GM18870 (cell line): ENCODE measurements at regions not wholly inside any gene's neighbourhood (a gene's known extent, or its start where the extent isn't known, plus 50 kb on each side); places are given as distances from the start of the nearest gene placed in this dataset.

Experiments used
- ATAC-seq: cut with Tn5 transposase; IDR thresholded peaks from one replicate; pipeline ENCODE4 v1.9.1; 2021; ENCODE audit warnings: moderate library complexity; ENCODE audit not compliant: unreplicated experiment

- ATAC-seq: no peak
Observed at GRCh38 chr6:126419901-126420300, 80.0 kb downstream of the CENPW start.

- no peak for ATAC-seq
Observed at GRCh38 chr6:126422912-126423311, 83.0 kb downstream of the CENPW start.

GRCh38 chr6:126427713-126428112 is 87.8 kb downstream of the CENPW start:
- ATAC-seq: no peak

- no peak for ATAC-seq
Observed at GRCh38 chr6:126429866-126430265, 90.0 kb downstream of the CENPW start.

GRCh38 chr6:126432564-126432963 is 92.6 kb downstream of the CENPW start:
- no peak for ATAC-seq

- ATAC-seq: no peak
Observed at GRCh38 chr6:126433927-126434326, 94.0 kb downstream of the CENPW start.

- no peak for ATAC-seq
Observed at GRCh38 chr6:126437205-126437604, 97.3 kb downstream of the CENPW start.

GRCh38 chr6:126439040-126439439 is 99.1 kb downstream of the CENPW start:
- ATAC-seq: no peak

GRCh38 chr6:126440923-126441322 is 101.0 kb downstream of the CENPW start:
- ATAC-seq: no peak

- no peak for ATAC-seq
Observed at GRCh38 chr6:126444659-126445273, 104.9 kb downstream of the CENPW start.

- ATAC-seq: no peak
Observed at GRCh38 chr6:126446248-126446647, 106.3 kb downstream of the CENPW start.

- no peak for ATAC-seq
Observed at GRCh38 chr6:126447367-126447766, 107.5 kb downstream of the CENPW start.

- no peak for ATAC-seq
Observed at GRCh38 chr6:126461045-126461444, 121.1 kb downstream of the CENPW start.

GRCh38 chr6:126464245-126464644 is 124.3 kb downstream of the CENPW start:
- no peak for ATAC-seq

GRCh38 chr6:126475449-126475848 is 135.5 kb downstream of the CENPW start:
- ATAC-seq: no peak

- ATAC-seq: peak; percentile 68
Observed at GRCh38 chr6:126477678-126478077, 137.8 kb downstream of the CENPW start.

- no peak for ATAC-seq
Observed at GRCh38 chr6:126480268-126480667, 140.4 kb downstream of the CENPW start.

GRCh38 chr6:126481319-126481718 is 141.4 kb downstream of the CENPW start:
- no peak for ATAC-seq

- ATAC-seq: no peak
Observed at GRCh38 chr6:126504792-126505191, 164.9 kb downstream of the CENPW start.

GRCh38 chr6:126513198-126513597 is 173.3 kb downstream of the CENPW start:
- no peak for ATAC-seq

- no peak for ATAC-seq
Observed at GRCh38 chr6:126516411-126516810, 176.5 kb downstream of the CENPW start.

- ATAC-seq: no peak
Observed at GRCh38 chr6:126524811-126525326, 185.0 kb downstream of the CENPW start.

GRCh38 chr6:126526547-126526946 is 186.6 kb downstream of the CENPW start:
- no peak for ATAC-seq
